ENCODE measurements at regions not wholly inside any gene's neighbourhood (a gene's known extent, or its start where the extent isn't known, plus 50 kb on each side); places are given as distances from the start of the nearest gene placed in this dataset.

DNA sequence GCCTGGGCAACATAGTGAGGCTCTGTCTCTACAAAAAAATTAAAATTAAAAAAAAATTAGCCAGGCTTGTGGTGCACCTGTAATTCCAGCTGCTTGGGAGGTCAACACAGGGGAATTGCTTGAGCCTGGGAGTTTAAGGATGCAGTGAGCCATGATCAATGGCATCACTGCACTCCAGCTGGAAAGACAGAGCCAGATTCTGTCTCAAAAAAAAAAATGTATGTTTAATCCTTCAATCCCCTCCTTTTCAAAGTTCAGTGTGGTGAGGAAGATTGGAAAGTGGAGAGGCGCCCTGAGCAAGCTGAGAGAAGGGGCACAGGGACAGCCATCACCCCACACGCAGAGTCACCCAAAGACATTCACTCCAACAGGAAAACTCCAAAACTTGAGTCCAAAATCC lies 97.7 kb upstream of the BACE2 start:
- TF ChIP-seq, protein P1, sequence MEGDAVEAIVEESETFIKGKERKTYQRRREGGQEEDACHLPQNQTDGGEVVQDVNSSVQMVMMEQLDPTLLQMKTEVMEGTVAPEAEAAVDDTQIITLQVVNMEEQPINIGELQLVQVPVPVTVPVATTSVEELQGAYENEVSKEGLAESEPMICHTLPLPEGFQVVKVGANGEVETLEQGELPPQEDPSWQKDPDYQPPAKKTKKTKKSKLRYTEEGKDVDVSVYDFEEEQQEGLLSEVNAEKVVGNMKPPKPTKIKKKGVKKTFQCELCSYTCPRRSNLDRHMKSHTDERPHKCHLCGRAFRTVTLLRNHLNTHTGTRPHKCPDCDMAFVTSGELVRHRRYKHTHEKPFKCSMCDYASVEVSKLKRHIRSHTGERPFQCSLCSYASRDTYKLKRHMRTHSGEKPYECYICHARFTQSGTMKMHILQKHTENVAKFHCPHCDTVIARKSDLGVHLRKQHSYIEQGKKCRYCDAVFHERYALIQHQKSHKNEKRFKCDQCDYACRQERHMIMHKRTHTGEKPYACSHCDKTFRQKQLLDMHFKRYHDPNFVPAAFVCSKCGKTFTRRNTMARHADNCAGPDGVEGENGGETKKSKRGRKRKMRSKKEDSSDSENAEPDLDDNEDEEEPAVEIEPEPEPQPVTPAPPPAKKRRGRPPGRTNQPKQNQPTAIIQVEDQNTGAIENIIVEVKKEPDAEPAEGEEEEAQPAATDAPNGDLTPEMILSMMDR (IDR thresholded peaks at IDR 0.05): no peak
- no peak for TF ChIP-seq POLR2A (IDR thresholded peaks at IDR 0.05)

Data from adrenal gland (tissue), 5 donors.